ENCODE measurements at regions not wholly inside any gene's neighbourhood (a gene's known extent, or its start where the extent isn't known, plus 50 kb on each side); places are given as distances from the start of the nearest gene placed in this dataset.

DNA sequence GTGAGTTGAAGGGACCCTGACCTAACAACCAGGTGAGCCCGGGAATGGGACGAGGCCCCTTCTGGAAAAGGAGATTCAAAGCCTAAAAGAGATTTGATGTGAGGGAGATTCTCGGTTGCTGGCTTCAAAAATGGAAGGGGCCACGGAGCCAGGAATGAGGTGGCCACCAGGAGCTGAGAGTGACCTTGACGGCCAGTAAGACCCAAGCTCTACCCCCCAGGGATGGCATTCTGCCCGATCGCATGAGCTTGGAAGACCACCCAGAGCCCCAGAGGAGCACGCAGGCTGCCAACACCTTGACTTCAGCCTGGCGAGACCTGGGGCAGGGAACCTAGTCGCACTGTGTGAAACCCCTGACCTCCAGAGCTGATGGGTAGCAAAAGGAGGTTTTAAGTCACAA, 163.9 kb downstream of the BMP7 start:
- 80% methylated on average over 6 of the region's 10 CpGs for WGBS (ENCODE audit: insufficient coverage, low coverage, low lambda C conversion rate, missing lambda C conversion rate)
- intact Hi-C loops (cut with DNase I), result no loop called here
- no peak overlapping the region for H3K4me3 ChIP-seq
- no peak overlapping the region for H3K27ac ChIP-seq
- no peaks in the 10 kb centered on the region for H3K27me3 ChIP-seq
- TF ChIP-seq POLR2A (IDR thresholded peaks at IDR 0.05), result no peak
- TF ChIP-seq, protein P1, sequence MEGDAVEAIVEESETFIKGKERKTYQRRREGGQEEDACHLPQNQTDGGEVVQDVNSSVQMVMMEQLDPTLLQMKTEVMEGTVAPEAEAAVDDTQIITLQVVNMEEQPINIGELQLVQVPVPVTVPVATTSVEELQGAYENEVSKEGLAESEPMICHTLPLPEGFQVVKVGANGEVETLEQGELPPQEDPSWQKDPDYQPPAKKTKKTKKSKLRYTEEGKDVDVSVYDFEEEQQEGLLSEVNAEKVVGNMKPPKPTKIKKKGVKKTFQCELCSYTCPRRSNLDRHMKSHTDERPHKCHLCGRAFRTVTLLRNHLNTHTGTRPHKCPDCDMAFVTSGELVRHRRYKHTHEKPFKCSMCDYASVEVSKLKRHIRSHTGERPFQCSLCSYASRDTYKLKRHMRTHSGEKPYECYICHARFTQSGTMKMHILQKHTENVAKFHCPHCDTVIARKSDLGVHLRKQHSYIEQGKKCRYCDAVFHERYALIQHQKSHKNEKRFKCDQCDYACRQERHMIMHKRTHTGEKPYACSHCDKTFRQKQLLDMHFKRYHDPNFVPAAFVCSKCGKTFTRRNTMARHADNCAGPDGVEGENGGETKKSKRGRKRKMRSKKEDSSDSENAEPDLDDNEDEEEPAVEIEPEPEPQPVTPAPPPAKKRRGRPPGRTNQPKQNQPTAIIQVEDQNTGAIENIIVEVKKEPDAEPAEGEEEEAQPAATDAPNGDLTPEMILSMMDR (IDR thresholded peaks at IDR 0.05), result no peak
- no peaks in the 10 kb centered on the region for H3K4me1 ChIP-seq
- DNase-seq (no peak), ATAC-seq (no peak)
- H3K36me3 ChIP-seq, result no peaks in the 10 kb centered on the region
- no peaks in the 10 kb centered on the region for H3K9me3 ChIP-seq

DNA sequence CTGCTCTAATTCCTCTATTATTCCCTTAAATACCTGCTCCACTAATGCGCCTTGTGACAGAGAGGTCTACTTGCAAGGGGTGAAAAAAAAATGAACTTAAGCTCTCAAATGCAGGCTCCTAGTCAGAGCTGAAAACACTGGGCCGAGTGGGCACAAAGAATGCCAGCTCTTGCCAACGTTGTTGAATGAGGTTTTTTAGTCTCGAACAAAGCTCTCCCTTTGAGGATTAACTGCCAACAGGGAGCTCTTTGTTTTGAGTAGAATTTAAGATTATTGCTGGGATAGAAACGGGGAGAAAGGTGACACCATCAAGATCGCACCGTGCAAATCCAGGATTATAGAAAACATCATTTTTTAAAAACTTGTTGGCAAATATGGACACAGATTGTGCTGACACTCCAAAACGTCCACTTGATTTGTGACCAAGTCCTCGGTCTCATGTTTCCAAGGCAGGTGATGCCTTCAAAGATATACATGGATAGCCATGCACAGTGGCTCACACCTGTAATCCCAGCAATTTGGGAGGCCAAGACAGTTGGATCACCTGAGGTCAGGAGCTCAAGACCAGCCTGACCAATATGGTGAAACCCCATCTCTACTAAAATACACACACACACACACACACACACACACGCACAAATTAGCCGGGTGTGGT, 163.2 kb downstream of the BMP7 start:
- no peak for DNase-seq
- 68% methylated on average over 7 of the region's 11 CpGs for WGBS (ENCODE audit: insufficient coverage, low coverage, low lambda C conversion rate, missing lambda C conversion rate)
- H3K4me3 ChIP-seq, result no peak overlapping the region
- no peaks in the 10 kb centered on the region for H3K4me1 ChIP-seq
- intact Hi-C loops (cut with DNase I), result no loop called here
- no peak overlapping the region for H3K27ac ChIP-seq
- H3K27me3 ChIP-seq, result no peaks in the 10 kb centered on the region
- no peaks in the 10 kb centered on the region for H3K36me3 ChIP-seq
- ATAC-seq, result no peak
- no peaks in the 10 kb centered on the region for H3K9me3 ChIP-seq
- TF ChIP-seq POLR2A (IDR thresholded peaks at IDR 0.05), result no peak
- TF ChIP-seq, protein P1 (IDR thresholded peaks at IDR 0.05), result no peak

DNA sequence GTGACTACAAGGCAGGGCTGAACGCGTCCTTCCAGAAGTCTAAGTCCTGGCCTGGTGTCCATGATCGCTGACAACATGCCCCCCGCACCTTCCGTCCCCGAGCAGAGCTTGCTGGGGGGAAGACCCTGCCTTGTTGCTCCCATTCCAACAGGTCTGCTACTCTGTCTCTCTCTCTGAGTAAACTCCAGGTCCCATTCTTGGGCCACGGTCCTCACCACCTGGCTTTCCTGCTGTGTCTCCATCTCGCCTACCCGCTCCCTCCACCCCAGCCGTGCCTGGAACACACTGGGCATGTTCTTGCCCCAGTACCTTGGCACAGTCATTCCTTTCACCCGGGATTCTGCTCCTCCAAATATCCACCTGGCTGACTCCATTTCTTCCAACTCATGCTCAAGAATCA, 162.3 kb downstream of the BMP7 start:
- DNase-seq (no peak), ATAC-seq (no peak)
- no peaks in the 10 kb centered on the region for H3K9me3 ChIP-seq
- WGBS (ENCODE audit: insufficient coverage, low coverage, low lambda C conversion rate, missing lambda C conversion rate), result 65% methylated on average over 7 of the region's 11 CpGs
- H3K36me3 ChIP-seq, result no peaks in the 10 kb centered on the region
- no peaks in the 10 kb centered on the region for H3K4me1 ChIP-seq
- TF ChIP-seq, protein P1 (IDR thresholded peaks at IDR 0.05), result no peak
- TF ChIP-seq POLR2A (IDR thresholded peaks at IDR 0.05), result no peak
- no peak overlapping the region for H3K27ac ChIP-seq
- H3K27me3 ChIP-seq, result no peaks in the 10 kb centered on the region
- H3K4me3 ChIP-seq, result no peak overlapping the region
- intact Hi-C loops (cut with DNase I), result no loop called here

DNA sequence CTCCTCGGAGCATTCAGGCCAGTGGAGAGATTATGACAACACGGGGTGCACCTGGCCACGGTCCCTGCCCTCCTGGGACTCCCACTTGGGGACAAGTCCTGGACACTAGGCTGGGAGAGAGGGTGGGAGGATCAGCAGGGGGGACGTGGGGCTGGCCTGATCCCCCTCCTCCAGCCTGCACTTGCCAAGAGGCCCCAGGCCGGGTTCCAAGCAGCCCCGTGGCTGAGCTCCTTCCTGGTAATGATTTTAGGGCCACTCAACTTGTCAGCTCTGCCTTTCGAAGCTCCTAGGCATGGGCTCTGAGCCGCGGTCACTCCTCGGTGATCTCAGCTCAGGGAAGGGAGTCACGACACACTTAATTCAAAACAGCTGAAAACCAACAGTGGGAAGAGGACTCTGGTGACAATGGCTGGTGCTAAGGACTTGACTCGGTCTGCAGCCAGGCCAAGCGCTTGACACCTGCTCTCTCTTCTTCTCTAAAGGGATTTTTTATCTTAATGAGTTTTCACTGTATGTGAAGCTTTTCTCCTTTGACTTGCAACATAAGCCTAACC, 161.7 kb downstream of the BMP7 start:
- H3K9me3 ChIP-seq, result no peaks in the 10 kb centered on the region
- TF ChIP-seq, protein P1 (IDR thresholded peaks at IDR 0.05), result no peak
- no peak for TF ChIP-seq POLR2A (IDR thresholded peaks at IDR 0.05)
- WGBS (ENCODE audit: insufficient coverage, low coverage, low lambda C conversion rate, missing lambda C conversion rate), result 59% methylated on average over 4 of the region's 13 CpGs
- no peak overlapping the region for H3K4me3 ChIP-seq
- ATAC-seq (no peak), DNase-seq (no peak)
- intact Hi-C loops (cut with DNase I), result no loop called here
- no peaks in the 10 kb centered on the region for H3K36me3 ChIP-seq
- H3K27me3 ChIP-seq, result no peaks in the 10 kb centered on the region
- H3K4me1 ChIP-seq, result no peaks in the 10 kb centered on the region
- no peak overlapping the region for H3K27ac ChIP-seq

Data from right lobe of liver (tissue), 6 donors.